SK-N-SH (cell line): ENCODE measurements at regions not wholly inside any gene's neighbourhood (a gene's known extent, or its start where the extent isn't known, plus 50 kb on each side); places are given as distances from the start of the nearest gene placed in this dataset.

Experiments used
- CTCF ChIA-PET: fragments of 300-600, 350-600 bp; formaldehyde crosslinking; extraction: SDS; loops from one replicate; lab custom pipeline; 2021; lab: Yijun Ruan, JAX
- POLR2A ChIA-PET: fragments of 350-600 bp; sonication (Branson Sonifier 250); formaldehyde crosslinking; extraction: SDS; loops from one replicate; lab custom pipeline; 2020; ENCODE audit warnings: antibody characterized with exemption, inconsistent platforms; lab: Yijun Ruan, JAX
- DNase-seq: peaks from one replicate; pipeline ENCODE4 v3.0.0; 2012
- H2AFZ ChIP-seq: fragments of 200-600 bp; sonication (generic); 2 replicates; pipeline ENCODE4 v1.8.1; 2016; ENCODE audit warnings: antibody characterized with exemption, mild to moderate bottlenecking, low read depth
- H3F3A ChIP-seq: fragments of 200-600 bp; sonication (generic); replicated peaks from 2 replicates; pipeline ENCODE3; 2016; ENCODE audit warnings: antibody characterized with exemption, mild to moderate bottlenecking; ENCODE audit not compliant: insufficient read depth
- H3K27ac ChIP-seq, 2 experiments: fragments of 200-500 bp in 1 of 2; fragments of 200-600 bp in 1 of 2; sonication (Bioruptor generic) in 1 of 2; sonication (generic), shearing (Covaris generic) in 1 of 2; 2 replicates each; pipeline versions ENCODE4 v1.5.1 to v1.6.1; 2014 to 2016; ENCODE audit warnings: low read depth in 2 of 2, inconsistent platforms in 1 of 2, low read length in 1 of 2, mild to moderate bottlenecking in 1 of 2, mixed read lengths in 1 of 2
- H3K27me3 ChIP-seq: fragments of 200-600 bp; sonication (generic), shearing (Covaris generic); 2 replicates; pipeline ENCODE4 v1.6.1; 2016; ENCODE audit warnings: mixed run types; ENCODE audit not compliant: insufficient read depth
- H3K36me3 ChIP-seq, 2 experiments: fragments of 200-500 bp in 1 of 2; fragments of 200-600 bp in 1 of 2; sonication (Bioruptor generic) in 1 of 2; sonication (generic) in 1 of 2; replicated peaks in 1 of 2; 2 replicates each; pipeline versions ENCODE3 to v1.5.1; 2014 to 2016; ENCODE audit warnings: low read length in 1 of 2, mild to moderate bottlenecking in 1 of 2; ENCODE audit not compliant: insufficient read depth in 2 of 2, control insufficient read depth in 1 of 2
- H3K4me1 ChIP-seq, 2 experiments: fragments of 200-500 bp in 1 of 2; fragments of 200-600 bp in 1 of 2; sonication (Bioruptor generic) in 1 of 2; sonication (generic), shearing (Covaris generic) in 1 of 2; 2 replicates each; pipeline versions ENCODE4 v1.5.1 to v1.6.1; 2014 to 2016; ENCODE audit warnings: low read depth in 1 of 2, low read length in 1 of 2, mixed run types in 1 of 2; ENCODE audit not compliant: insufficient read depth in 2 of 2, control insufficient read depth in 1 of 2
- H3K4me2 ChIP-seq: fragments of 200-600 bp; sonication (generic), shearing (Covaris generic); 2 replicates; pipeline ENCODE4 v1.6.1; 2017; ENCODE audit warnings: mixed run types
- H3K4me3 ChIP-seq, 2 experiments: fragments of 200-500 bp in 1 of 2; fragments of 200-600 bp in 1 of 2; sonication (Bioruptor generic) in 1 of 2; sonication (generic), shearing (Covaris generic) in 1 of 2; 2 replicates each; pipeline versions ENCODE4 v1.5.1 to v1.8.1; 2014 to 2016; ENCODE audit warnings: low read depth in 2 of 2, inconsistent platforms in 1 of 2, low read length in 1 of 2, mild to moderate bottlenecking in 1 of 2, mixed read lengths in 1 of 2, moderate library complexity in 1 of 2
- H3K79me2 ChIP-seq: fragments of 200-600 bp; sonication (generic); 2 replicates; pipeline ENCODE4 v1.8.1; 2017; ENCODE audit warnings: mild to moderate bottlenecking; ENCODE audit not compliant: insufficient read depth
- H3K9ac ChIP-seq: fragments of 200-600 bp; sonication (generic); 2 replicates; pipeline ENCODE4 v1.6.1; 2017; ENCODE audit warnings: mixed run types
- H3K9me2 ChIP-seq: fragments of 200-600 bp; sonication (generic); 2 replicates; pipeline ENCODE4 v1.6.1; 2017; ENCODE audit warnings: mixed run types
- H3K9me3 ChIP-seq: fragments of 200-600 bp; sonication (generic); 2 replicates; pipeline ENCODE4 v1.6.1; 2017; ENCODE audit warnings: mixed run types, mild to moderate bottlenecking, moderate library complexity
- H4K20me1 ChIP-seq: fragments of 200-600 bp; sonication (generic); 2 replicates; pipeline ENCODE4 v1.6.1; 2017; ENCODE audit warnings: mild to moderate bottlenecking, mixed run types; ENCODE audit not compliant: insufficient read depth
- CHD2 ChIP-seq: fragments of 150-350 bp; IDR thresholded peaks from 2 replicates; pipeline ENCODE4 v1.6.1; 2018; ENCODE audit warnings: low read length; ENCODE audit not compliant: partially characterized antibody
- ELF1 ChIP-seq: IDR thresholded peaks from 2 replicates; pipeline ENCODE4 v1.4.0; 2012
- FOXJ3 ChIP-seq: sonication (generic); formaldehyde crosslinking; IDR thresholded peaks from 2 replicates; pipeline ENCODE4 v1.5.1; 2020; ENCODE audit warnings: mild to moderate bottlenecking, missing genetic modification reagents
- MXI1 ChIP-seq: IDR thresholded peaks from 2 replicates; pipeline ENCODE4 v1.6.1; 2012; ENCODE audit warnings: mild to moderate bottlenecking, low read depth, low read length, improper control_type of control experiment
- NFIC ChIP-seq: IDR thresholded peaks from 2 replicates; pipeline ENCODE4 v1.4.0; 2012; ENCODE audit warnings: borderline replicate concordance
- RFX5 ChIP-seq: IDR thresholded peaks from 2 replicates; pipeline ENCODE4 v1.6.1; 2012; ENCODE audit warnings: mild to moderate bottlenecking, improper control_type of control experiment, low read length
- RXRA ChIP-seq: IDR thresholded peaks from 2 replicates; pipeline ENCODE4 v1.4.0; 2012; ENCODE audit warnings: low read depth, mild to moderate bottlenecking, borderline replicate concordance
- SMC3 ChIP-seq: IDR thresholded peaks from 2 replicates; pipeline ENCODE4 v1.6.1; 2012; ENCODE audit warnings: low read depth, low read length, improper control_type of control experiment
- YY1 ChIP-seq: IDR thresholded peaks from 2 replicates; pipeline ENCODE4 v1.4.0; 2012; ENCODE audit warnings: low read depth, mild to moderate bottlenecking
- WGBS: methylation state at CpG from one replicate; pipeline ENCODE4 v1.1.6; 2017; ENCODE audit warnings: low lambda C conversion rate; 5-methylcytosine and 5-hydroxymethylcytosine counted together
- TF ChIP-seq, protein P1 (sequence below): IDR thresholded peaks from 2 replicates; pipeline ENCODE4 v1.4.0; 2012; ENCODE audit warnings: low read depth, borderline replicate concordance
- TF ChIP-seq, protein P2 (sequence below): fragments of 150-350 bp; IDR thresholded peaks from 2 replicates; pipeline ENCODE4 v1.6.1; 2016; ENCODE audit warnings: mild to moderate bottlenecking, low read depth, low read length
- TF ChIP-seq, protein P3 (sequence below): IDR thresholded peaks from 2 replicates; pipeline ENCODE4 v1.6.1; 2012; ENCODE audit warnings: mild to moderate bottlenecking, low read depth, low read length, moderate library complexity
- TF ChIP-seq, protein P4 (sequence below): fragments of 150-350 bp; IDR thresholded peaks from 2 replicates; pipeline ENCODE4 v1.6.1; 2017; ENCODE audit warnings: antibody characterized with exemption, low read length, low read depth, borderline replicate concordance

DNA sequence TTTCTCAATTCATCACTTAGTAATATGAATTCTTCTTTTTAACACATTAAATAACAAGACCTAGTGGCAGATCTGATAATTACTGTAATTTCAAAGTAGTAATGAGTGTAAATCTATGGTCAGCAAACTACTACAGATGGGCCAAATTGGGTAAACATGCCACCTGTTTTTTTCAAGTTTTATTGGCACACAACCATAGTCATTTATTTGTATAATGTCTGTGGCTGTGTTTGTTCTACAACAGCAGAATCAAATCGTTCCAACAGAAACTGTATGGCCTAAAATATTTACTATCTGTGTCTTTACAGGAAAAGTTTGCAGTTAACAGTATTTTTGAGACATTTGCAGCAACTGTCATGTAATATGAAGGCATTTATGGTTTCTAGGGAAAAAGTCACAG is 86.1 kb upstream of the EYA2 start:
- Histone ChIP-seq H3K4me1 (no peaks in the 10 kb centered on the region; a peak in 1 of 4 replicates), H3K9me3 (no peaks in the 10 kb centered on the region), H3K4me3 (no peak overlapping the region), H2AFZ (no peak overlapping the region), H3K79me2 (no peaks in the 10 kb centered on the region), H3K27me3 (no peaks in the 10 kb centered on the region), H4K20me1 (no peaks in the 10 kb centered on the region), H3K9me2 (no peaks in the 10 kb centered on the region), H3K27ac (no peak overlapping the region), H3K36me3 (no peaks in the 10 kb centered on the region), H3K4me2 (no peak overlapping the region), H3F3A (no peaks in the 10 kb centered on the region)
- ChIA-PET POLR2A (no interaction called here), CTCF (interaction anchor here (1.5 kb wide), 1 partner anchor 9 kb away, joined by 3 read pairs; no protein-coding TSS in a partner anchor)
- WGBS = 26% methylated on average over 1 of the region's 1 CpG
- no peak for DNase-seq
- TF ChIP-seq MXI1 = no peak
- TF ChIP-seq ELF1 = no peak
- no peak for TF ChIP-seq RXRA
- no peak for TF ChIP-seq SMC3
- TF ChIP-seq NFIC = no peak
- TF ChIP-seq YY1 = no peak
- TF ChIP-seq, all 33 proteins: peak for 0
- no peak overlapping the region for H3K9ac ChIP-seq

DNA sequence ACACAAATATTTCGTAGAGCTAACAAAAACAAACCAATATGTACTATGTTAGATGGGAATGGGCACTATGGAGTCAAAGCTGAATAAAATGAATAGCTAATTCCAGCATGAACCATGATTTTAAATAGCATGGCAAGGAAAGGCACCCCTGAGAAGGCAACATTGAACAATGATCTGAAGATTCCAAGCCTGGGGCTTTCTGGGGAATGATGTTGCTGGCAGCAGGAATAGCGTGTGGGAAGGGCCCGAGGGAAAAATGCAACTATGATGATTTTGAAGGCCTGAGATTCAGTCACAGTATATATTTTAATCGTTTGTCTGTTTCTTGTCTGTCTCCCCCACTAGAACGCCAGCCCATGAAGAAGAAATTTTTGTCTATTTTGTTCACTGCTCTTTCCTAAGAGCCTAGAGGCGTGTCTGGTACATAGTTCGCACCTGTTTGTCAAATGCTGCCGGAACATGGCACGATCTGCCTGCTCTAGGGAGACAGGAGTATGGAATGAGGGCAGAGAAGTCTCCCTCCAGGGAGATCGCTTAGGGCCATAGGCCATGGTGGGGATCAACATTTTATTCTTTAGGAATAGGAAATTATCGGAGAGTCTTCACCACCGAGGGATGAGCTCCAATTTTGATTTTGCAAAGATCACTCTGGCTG is 84.8 kb upstream of the EYA2 start:
- POLR2A ChIA-PET = no interaction called here
- 84% methylated on average over 12 of the region's 12 CpGs for WGBS

More for the DNA sequence above, 84.8 kb upstream of the EYA2 start:
- Histone ChIP-seq H3K27ac (no peak overlapping the region), H3K79me2 (no peaks in the 10 kb centered on the region), H3K27me3 (no peaks in the 10 kb centered on the region), H3K9me3 (no peaks in the 10 kb centered on the region), H2AFZ (no peak overlapping the region), H3K4me2 (no peak overlapping the region), H3K9ac (no peak overlapping the region), H3F3A (peaks cover 5% of the 10 kb centered on the region), H4K20me1 (no peaks in the 10 kb centered on the region), H3K36me3 (no peaks in the 10 kb centered on the region), H3K9me2 (no peaks in the 10 kb centered on the region), H3K4me1 (no peaks in the 10 kb centered on the region; a peak in 1 of 4 replicates), H3K4me3 (no peak overlapping the region)
- CTCF ChIA-PET = interaction anchor here (1.1 to 1.5 kb wide), 3 partner anchors 11 to 340 kb away, joined by 3 read pairs; no protein-coding TSS in a partner anchor
- TF ChIP-seq, protein P1, sequence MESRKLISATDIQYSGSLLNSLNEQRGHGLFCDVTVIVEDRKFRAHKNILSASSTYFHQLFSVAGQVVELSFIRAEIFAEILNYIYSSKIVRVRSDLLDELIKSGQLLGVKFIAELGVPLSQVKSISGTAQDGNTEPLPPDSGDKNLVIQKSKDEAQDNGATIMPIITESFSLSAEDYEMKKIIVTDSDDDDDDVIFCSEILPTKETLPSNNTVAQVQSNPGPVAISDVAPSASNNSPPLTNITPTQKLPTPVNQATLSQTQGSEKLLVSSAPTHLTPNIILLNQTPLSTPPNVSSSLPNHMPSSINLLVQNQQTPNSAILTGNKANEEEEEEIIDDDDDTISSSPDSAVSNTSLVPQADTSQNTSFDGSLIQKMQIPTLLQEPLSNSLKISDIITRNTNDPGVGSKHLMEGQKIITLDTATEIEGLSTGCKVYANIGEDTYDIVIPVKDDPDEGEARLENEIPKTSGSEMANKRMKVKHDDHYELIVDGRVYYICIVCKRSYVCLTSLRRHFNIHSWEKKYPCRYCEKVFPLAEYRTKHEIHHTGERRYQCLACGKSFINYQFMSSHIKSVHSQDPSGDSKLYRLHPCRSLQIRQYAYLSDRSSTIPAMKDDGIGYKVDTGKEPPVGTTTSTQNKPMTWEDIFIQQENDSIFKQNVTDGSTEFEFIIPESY = no peak
- TF ChIP-seq RXRA (no peak), FOXJ3 (no peak), RFX5 (no peak), CHD2 (no peak)
- TF ChIP-seq, protein P2, sequence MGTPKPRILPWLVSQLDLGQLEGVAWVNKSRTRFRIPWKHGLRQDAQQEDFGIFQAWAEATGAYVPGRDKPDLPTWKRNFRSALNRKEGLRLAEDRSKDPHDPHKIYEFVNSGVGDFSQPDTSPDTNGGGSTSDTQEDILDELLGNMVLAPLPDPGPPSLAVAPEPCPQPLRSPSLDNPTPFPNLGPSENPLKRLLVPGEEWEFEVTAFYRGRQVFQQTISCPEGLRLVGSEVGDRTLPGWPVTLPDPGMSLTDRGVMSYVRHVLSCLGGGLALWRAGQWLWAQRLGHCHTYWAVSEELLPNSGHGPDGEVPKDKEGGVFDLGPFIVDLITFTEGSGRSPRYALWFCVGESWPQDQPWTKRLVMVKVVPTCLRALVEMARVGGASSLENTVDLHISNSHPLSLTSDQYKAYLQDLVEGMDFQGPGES = no peak
- TF ChIP-seq, protein P3, sequence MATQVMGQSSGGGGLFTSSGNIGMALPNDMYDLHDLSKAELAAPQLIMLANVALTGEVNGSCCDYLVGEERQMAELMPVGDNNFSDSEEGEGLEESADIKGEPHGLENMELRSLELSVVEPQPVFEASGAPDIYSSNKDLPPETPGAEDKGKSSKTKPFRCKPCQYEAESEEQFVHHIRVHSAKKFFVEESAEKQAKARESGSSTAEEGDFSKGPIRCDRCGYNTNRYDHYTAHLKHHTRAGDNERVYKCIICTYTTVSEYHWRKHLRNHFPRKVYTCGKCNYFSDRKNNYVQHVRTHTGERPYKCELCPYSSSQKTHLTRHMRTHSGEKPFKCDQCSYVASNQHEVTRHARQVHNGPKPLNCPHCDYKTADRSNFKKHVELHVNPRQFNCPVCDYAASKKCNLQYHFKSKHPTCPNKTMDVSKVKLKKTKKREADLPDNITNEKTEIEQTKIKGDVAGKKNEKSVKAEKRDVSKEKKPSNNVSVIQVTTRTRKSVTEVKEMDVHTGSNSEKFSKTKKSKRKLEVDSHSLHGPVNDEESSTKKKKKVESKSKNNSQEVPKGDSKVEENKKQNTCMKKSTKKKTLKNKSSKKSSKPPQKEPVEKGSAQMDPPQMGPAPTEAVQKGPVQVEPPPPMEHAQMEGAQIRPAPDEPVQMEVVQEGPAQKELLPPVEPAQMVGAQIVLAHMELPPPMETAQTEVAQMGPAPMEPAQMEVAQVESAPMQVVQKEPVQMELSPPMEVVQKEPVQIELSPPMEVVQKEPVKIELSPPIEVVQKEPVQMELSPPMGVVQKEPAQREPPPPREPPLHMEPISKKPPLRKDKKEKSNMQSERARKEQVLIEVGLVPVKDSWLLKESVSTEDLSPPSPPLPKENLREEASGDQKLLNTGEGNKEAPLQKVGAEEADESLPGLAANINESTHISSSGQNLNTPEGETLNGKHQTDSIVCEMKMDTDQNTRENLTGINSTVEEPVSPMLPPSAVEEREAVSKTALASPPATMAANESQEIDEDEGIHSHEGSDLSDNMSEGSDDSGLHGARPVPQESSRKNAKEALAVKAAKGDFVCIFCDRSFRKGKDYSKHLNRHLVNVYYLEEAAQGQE = no peak
- TF ChIP-seq, protein P4, sequence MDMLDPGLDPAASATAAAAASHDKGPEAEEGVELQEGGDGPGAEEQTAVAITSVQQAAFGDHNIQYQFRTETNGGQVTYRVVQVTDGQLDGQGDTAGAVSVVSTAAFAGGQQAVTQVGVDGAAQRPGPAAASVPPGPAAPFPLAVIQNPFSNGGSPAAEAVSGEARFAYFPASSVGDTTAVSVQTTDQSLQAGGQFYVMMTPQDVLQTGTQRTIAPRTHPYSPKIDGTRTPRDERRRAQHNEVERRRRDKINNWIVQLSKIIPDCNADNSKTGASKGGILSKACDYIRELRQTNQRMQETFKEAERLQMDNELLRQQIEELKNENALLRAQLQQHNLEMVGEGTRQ = no peak
- DNase-seq = no peak
